SH-SY5Y (cell line): ENCODE measurements at regions not wholly inside any gene's neighbourhood (a gene's known extent, or its start where the extent isn't known, plus 50 kb on each side); places are given as distances from the start of the nearest gene placed in this dataset.

ENCODE experiments used
- GATA2 ChIP-seq: IDR thresholded peaks from 2 replicates; pipeline ENCODE4 v1.6.1; 2011; ENCODE audit warnings: mild to moderate bottlenecking, low read depth, low read length
- GATA3 ChIP-seq: IDR thresholded peaks from 2 replicates; pipeline ENCODE4 v1.6.1; 2011; ENCODE audit warnings: low read depth, mild to moderate bottlenecking, low read length, moderate library complexity

DNA sequence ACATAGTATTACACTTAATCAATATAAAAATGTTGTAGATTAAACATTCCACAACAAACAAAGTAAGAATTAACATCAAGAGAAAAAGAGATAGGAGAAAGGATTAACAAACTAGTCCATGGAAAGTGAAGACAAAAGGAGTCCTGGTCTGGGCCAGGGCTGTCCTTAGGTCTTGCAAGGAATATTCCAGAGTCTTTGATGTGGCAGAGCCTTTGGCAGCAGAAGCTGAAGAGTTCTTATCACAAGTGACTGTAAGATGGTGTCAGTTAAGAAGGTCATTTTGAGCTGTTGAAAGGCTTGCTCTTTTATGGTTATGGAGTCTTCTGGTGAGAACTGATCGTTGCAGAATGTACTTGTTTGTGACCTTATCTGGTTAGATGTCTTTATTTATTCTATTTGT, 127.7 kb upstream of the LRRTM4 start:
- TF ChIP-seq GATA3 (no peak), GATA2 (no peak)
